Neural cell (in vitro differentiated cells): ENCODE measurements at regions not wholly inside any gene's neighbourhood (a gene's known extent, or its start where the extent isn't known, plus 50 kb on each side); places are given as distances from the start of the nearest gene placed in this dataset.

Experiments used
- H2AFZ ChIP-seq: fragments of 200-600, 300-800 bp; sonication (generic), shearing (Covaris generic); 2 replicates; pipeline ENCODE4 v1.6.0; 2014; ENCODE audit warnings: low read depth, mild to moderate bottlenecking, antibody characterized with exemption, low read length, moderate library complexity
- H3F3A ChIP-seq: fragments of 200-600 bp; shearing (Covaris generic); 2 replicates; pipeline ENCODE4 v1.6.1; 2016; ENCODE audit warnings: mild to moderate bottlenecking, moderate library complexity, mixed read lengths, antibody characterized with exemption, low read length; ENCODE audit not compliant: insufficient read depth, poor library complexity, severe bottlenecking
- H3K27ac ChIP-seq: fragments of 200-600, 300-800 bp; sonication (generic), shearing (Covaris generic); 2 replicates; pipeline ENCODE4 v1.5.1; 2014; ENCODE audit warnings: mild to moderate bottlenecking, low read length, moderate library complexity
- H3K27me3 ChIP-seq: fragments of 300-800, 200-600 bp; sonication (generic), shearing (Covaris generic); 2 replicates; pipeline ENCODE4 v1.6.0; 2014; ENCODE audit warnings: mild to moderate bottlenecking, low read depth, low read length, moderate library complexity; ENCODE audit not compliant: insufficient read depth
- H3K36me3 ChIP-seq: fragments of 300-800, 200-600 bp; sonication (generic), shearing (Covaris generic); 2 replicates; pipeline ENCODE4 v1.5.1; 2014; ENCODE audit warnings: mild to moderate bottlenecking, antibody characterized with exemption, low read length, moderate library complexity; ENCODE audit not compliant: insufficient read depth
- H3K4me2 ChIP-seq: fragments of 300-800, 200-600 bp; sonication (generic), shearing (Covaris generic); 2 replicates; pipeline ENCODE4 v1.6.0; 2014; ENCODE audit warnings: mild to moderate bottlenecking, low read length
- H3K4me3 ChIP-seq: fragments of 300-800, 200-600 bp; sonication (generic), shearing (Covaris generic); 2 replicates; pipeline ENCODE4 v1.5.1; 2014; ENCODE audit warnings: mild to moderate bottlenecking, low read length, moderate library complexity
- H3K79me2 ChIP-seq: fragments of 200-600 bp; shearing (Covaris generic); replicated peaks from 2 replicates; pipeline ENCODE4 v1.6.0; 2014; ENCODE audit warnings: mild to moderate bottlenecking, low read length, moderate library complexity; ENCODE audit not compliant: insufficient read depth
- H3K9ac ChIP-seq: fragments of 300-800, 200-600 bp; sonication (generic), shearing (Covaris generic); 2 replicates; pipeline ENCODE4 v1.6.1; 2016; ENCODE audit warnings: mild to moderate bottlenecking, low read length, mixed read lengths
- H3K9me2 ChIP-seq: fragments of 200-600 bp; shearing (Covaris generic); 2 replicates; pipeline ENCODE4 v1.6.1; 2016; ENCODE audit warnings: mild to moderate bottlenecking, low read length, mixed read lengths; ENCODE audit not compliant: insufficient read depth
- H3K9me3 ChIP-seq: fragments of 200-600, 300-800 bp; sonication (generic), shearing (Covaris generic); 2 replicates; pipeline ENCODE4 v1.6.1; 2016; ENCODE audit warnings: mild to moderate bottlenecking, mixed run types, low read length, moderate library complexity, mixed read lengths
- H4K20me1 ChIP-seq: fragments of 200-600 bp; shearing (Covaris generic); 2 replicates; pipeline ENCODE4 v1.6.1; 2016; ENCODE audit warnings: mild to moderate bottlenecking, mixed run types; ENCODE audit not compliant: insufficient read depth
- EP300 ChIP-seq: fragments of 450-650 bp; conservative IDR thresholded peaks from 2 replicates; pipeline ENCODE4 v1.6.1; 2014; ENCODE audit warnings: antibody characterized with exemption, mild to moderate bottlenecking, moderate library complexity; ENCODE audit not compliant: poor library complexity, severe bottlenecking
- EZH2 ChIP-seq: fragments of 200-600, 300-800 bp; shearing (Covaris generic), sonication (generic); IDR thresholded peaks from 2 replicates; pipeline ENCODE4 v1.6.1; 2014; ENCODE audit warnings: antibody characterized with exemption, low read length, borderline replicate concordance, mild to moderate bottlenecking; ENCODE audit not compliant: insufficient read depth, poor library complexity, severe bottlenecking
- MXI1 ChIP-seq: fragments of 450-650 bp; conservative IDR thresholded peaks from 2 replicates; pipeline ENCODE4 v1.6.1; 2014; ENCODE audit warnings: antibody characterized with exemption, mild to moderate bottlenecking; ENCODE audit not compliant: poor library complexity, severe bottlenecking
- POLR2AphosphoS5 ChIP-seq: IDR thresholded peaks from 2 replicates; pipeline ENCODE4 v1.6.1; 2012
- RAD21 ChIP-seq: fragments of 450-650 bp; conservative IDR thresholded peaks from 2 replicates; pipeline ENCODE4 v1.6.1; 2014; ENCODE audit warnings: antibody characterized with exemption, mild to moderate bottlenecking, moderate library complexity
- SMC3 ChIP-seq: fragments of 450-650 bp; conservative IDR thresholded peaks from 2 replicates; pipeline ENCODE4 v1.6.1; 2014; ENCODE audit warnings: antibody characterized with exemption, mild to moderate bottlenecking, moderate library complexity; ENCODE audit not compliant: poor library complexity
- TAF1 ChIP-seq: IDR thresholded peaks from 2 replicates; pipeline ENCODE4 v1.6.1; 2012; ENCODE audit warnings: low read depth
- TF ChIP-seq, protein P1 (sequence below): fragments of 450-650 bp; IDR thresholded peaks from 2 replicates; pipeline ENCODE4 v1.5.1; 2014; ENCODE audit warnings: antibody characterized with exemption, mild to moderate bottlenecking, moderate library complexity; ENCODE audit not compliant: poor library complexity, severe bottlenecking
- TF ChIP-seq, protein P2 (sequence below): IDR thresholded peaks from 2 replicates; pipeline ENCODE4 v1.6.1; 2012; ENCODE audit warnings: borderline replicate concordance

DNA sequence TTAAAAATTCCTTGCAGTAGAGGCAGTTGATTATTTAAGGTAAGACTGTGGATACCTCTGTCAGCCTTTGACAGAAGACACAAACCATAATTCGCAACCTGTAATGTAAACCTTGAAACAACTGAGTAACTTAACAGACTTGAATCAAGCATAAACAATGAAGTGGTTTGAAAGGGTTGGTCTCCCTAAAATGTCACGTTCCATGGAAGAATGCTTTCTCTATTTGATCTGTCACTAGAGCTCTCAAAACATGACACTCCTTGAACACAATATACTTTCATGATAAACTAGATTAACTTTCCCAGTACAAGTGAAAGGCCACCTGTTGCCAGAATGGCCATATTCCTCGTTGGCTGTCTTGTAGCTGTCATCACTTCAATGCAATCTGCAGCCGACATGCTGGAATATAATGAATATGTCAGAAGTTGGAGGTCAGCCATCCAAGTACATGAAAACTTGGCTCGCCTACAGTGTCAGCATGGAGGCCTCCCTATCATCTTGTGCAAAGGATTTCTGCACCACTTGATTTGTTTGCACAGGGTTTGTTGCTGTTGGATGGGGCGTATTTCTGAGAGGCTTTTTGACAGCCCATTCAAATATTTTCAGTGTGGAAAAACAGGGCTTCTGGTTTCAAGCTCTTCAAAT lies 228.0 kb downstream of the TLE4 start:
- Histone ChIP-seq H3K79me2 (no peaks in the 10 kb centered on the region), H3F3A (no peaks in the 10 kb centered on the region), H3K9me2 (no peaks in the 10 kb centered on the region), H3K9ac (no peak overlapping the region), H3K27ac (no peak overlapping the region), H3K9me3 (no peaks in the 10 kb centered on the region), H3K36me3 (no peaks in the 10 kb centered on the region), H2AFZ (no peak overlapping the region), H3K27me3 (no peaks in the 10 kb centered on the region), H3K4me2 (no peak overlapping the region), H4K20me1 (no peaks in the 10 kb centered on the region), H3K4me3 (no peak overlapping the region)
- TF ChIP-seq, protein P1, sequence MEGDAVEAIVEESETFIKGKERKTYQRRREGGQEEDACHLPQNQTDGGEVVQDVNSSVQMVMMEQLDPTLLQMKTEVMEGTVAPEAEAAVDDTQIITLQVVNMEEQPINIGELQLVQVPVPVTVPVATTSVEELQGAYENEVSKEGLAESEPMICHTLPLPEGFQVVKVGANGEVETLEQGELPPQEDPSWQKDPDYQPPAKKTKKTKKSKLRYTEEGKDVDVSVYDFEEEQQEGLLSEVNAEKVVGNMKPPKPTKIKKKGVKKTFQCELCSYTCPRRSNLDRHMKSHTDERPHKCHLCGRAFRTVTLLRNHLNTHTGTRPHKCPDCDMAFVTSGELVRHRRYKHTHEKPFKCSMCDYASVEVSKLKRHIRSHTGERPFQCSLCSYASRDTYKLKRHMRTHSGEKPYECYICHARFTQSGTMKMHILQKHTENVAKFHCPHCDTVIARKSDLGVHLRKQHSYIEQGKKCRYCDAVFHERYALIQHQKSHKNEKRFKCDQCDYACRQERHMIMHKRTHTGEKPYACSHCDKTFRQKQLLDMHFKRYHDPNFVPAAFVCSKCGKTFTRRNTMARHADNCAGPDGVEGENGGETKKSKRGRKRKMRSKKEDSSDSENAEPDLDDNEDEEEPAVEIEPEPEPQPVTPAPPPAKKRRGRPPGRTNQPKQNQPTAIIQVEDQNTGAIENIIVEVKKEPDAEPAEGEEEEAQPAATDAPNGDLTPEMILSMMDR: no peak
- no peak for TF ChIP-seq MXI1
- TF ChIP-seq EZH2: no peak
- TF ChIP-seq SMC3: no peak
- TF ChIP-seq EP300: no peak
- no peak for TF ChIP-seq TAF1
- TF ChIP-seq, protein P2, sequence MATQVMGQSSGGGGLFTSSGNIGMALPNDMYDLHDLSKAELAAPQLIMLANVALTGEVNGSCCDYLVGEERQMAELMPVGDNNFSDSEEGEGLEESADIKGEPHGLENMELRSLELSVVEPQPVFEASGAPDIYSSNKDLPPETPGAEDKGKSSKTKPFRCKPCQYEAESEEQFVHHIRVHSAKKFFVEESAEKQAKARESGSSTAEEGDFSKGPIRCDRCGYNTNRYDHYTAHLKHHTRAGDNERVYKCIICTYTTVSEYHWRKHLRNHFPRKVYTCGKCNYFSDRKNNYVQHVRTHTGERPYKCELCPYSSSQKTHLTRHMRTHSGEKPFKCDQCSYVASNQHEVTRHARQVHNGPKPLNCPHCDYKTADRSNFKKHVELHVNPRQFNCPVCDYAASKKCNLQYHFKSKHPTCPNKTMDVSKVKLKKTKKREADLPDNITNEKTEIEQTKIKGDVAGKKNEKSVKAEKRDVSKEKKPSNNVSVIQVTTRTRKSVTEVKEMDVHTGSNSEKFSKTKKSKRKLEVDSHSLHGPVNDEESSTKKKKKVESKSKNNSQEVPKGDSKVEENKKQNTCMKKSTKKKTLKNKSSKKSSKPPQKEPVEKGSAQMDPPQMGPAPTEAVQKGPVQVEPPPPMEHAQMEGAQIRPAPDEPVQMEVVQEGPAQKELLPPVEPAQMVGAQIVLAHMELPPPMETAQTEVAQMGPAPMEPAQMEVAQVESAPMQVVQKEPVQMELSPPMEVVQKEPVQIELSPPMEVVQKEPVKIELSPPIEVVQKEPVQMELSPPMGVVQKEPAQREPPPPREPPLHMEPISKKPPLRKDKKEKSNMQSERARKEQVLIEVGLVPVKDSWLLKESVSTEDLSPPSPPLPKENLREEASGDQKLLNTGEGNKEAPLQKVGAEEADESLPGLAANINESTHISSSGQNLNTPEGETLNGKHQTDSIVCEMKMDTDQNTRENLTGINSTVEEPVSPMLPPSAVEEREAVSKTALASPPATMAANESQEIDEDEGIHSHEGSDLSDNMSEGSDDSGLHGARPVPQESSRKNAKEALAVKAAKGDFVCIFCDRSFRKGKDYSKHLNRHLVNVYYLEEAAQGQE: no peak
- TF ChIP-seq RAD21: no peak
- no peak for TF ChIP-seq POLR2AphosphoS5

DNA sequence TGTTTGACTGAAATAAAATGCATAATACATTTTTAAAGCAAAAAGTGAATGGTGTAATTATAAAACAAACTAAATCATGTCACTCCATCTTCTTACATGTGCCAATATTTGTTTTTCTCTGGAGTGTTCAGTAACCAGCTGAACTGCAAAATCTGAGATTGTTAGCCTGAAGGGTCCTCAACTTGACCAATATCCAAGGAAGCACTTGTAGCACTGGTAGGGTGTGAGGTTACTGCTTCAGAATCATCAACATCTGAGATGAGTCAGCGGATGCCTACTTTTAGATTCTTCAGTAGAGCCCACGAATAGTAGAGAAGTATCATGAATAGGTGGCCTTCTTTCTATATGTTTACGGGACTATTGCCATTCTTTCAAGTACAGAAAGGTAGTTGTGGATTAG lies 226.7 kb downstream of the TLE4 start:
- H3K36me3 ChIP-seq: no peaks in the 10 kb centered on the region
- H3K4me2 ChIP-seq: no peak overlapping the region
- no peak overlapping the region for H3K9ac ChIP-seq
- no peak overlapping the region for H3K4me3 ChIP-seq
- no peaks in the 10 kb centered on the region for H3F3A ChIP-seq
- no peak overlapping the region for H3K27ac ChIP-seq
- no peaks in the 10 kb centered on the region for H3K9me3 ChIP-seq
- H2AFZ ChIP-seq: no peak overlapping the region
- no peaks in the 10 kb centered on the region for H4K20me1 ChIP-seq
- TF ChIP-seq EP300: no peak
- TF ChIP-seq, protein P1: no peak
- TF ChIP-seq POLR2AphosphoS5: no peak
- no peak for TF ChIP-seq MXI1
- no peak for TF ChIP-seq SMC3
- TF ChIP-seq, protein P2: no peak
- no peak for TF ChIP-seq EZH2
- no peak for TF ChIP-seq RAD21
- no peak for TF ChIP-seq TAF1
- no peaks in the 10 kb centered on the region for H3K9me2 ChIP-seq
- H3K79me2 ChIP-seq: no peaks in the 10 kb centered on the region
- no peaks in the 10 kb centered on the region for H3K27me3 ChIP-seq
